ENCODE measurements at regions not wholly inside any gene's neighbourhood (a gene's known extent, or its start where the extent isn't known, plus 50 kb on each side); places are given as distances from the start of the nearest gene placed in this dataset.
"Not testable (repeated sequence)": the region's sequence is repeated elsewhere in the genome, so short reads cannot be mapped to it uniquely, and the experiment has no call there.

- Mint-ChIP-seq H3K4me3 (no peak overlapping the region), H3K36me3 (ENCODE audit: low read depth) (no peaks in the 10 kb centered on the region), H3K27ac (no peak overlapping the region), H3K27me3 (no peaks in the 10 kb centered on the region), H3K4me1 (ENCODE audit: low read depth) (peaks cover 2% of the 10 kb centered on the region), H3K9me3 (no peaks in the 10 kb centered on the region)
- ChIA-PET POLR2A (no interaction called here), CTCF (no interaction called here)
- ATAC-seq (no peak), DNase-seq (no peak)
- no peak for TF ChIP-seq CTCF (IDR thresholded peaks at IDR 0.05)
- intact Hi-C loops (cut with micrococcal nuclease), result no loop called here
These were observed 475.5 kb upstream of the ACO1 start for GRCh38 chr9:31908891-31909480.

GRCh38 chr9:31912636-31913035, 471.8 kb upstream of the ACO1 start:
- no peak overlapping the region for H3K4me3 Mint-ChIP-seq
- POLR2A ChIA-PET, result no interaction called here
- intact Hi-C loops (cut with micrococcal nuclease), result no loop called here

GRCh38 chr9:31916591-31917241, 467.7 kb upstream of the ACO1 start:
- no peaks in the 10 kb centered on the region for H3K36me3 Mint-ChIP-seq (ENCODE audit: low read depth)
- no peaks in the 10 kb centered on the region for H3K27me3 Mint-ChIP-seq
- ChIA-PET CTCF (no interaction called here), POLR2A (no interaction called here)
- intact Hi-C loops (cut with micrococcal nuclease), result no loop called here
- no peak for TF ChIP-seq CTCF (IDR thresholded peaks at IDR 0.05)
- no peak for DNase-seq
- H3K4me3 Mint-ChIP-seq, result no peak overlapping the region
- no peak for ATAC-seq
- no peaks in the 10 kb centered on the region for H3K9me3 Mint-ChIP-seq
- H3K27ac Mint-ChIP-seq, result no peak overlapping the region
- H3K4me1 Mint-ChIP-seq (ENCODE audit: low read depth), result no peaks in the 10 kb centered on the region

More at GRCh38 chr9:31912636-31913035, 471.8 kb upstream of the ACO1 start:
- TF ChIP-seq CTCF (IDR thresholded peaks at IDR 0.05), result no peak
- Mint-ChIP-seq H3K9me3 (no peaks in the 10 kb centered on the region), H3K27ac (no peak overlapping the region), H3K36me3 (ENCODE audit: low read depth) (no peaks in the 10 kb centered on the region), H3K4me1 (ENCODE audit: low read depth) (peaks cover 2% of the 10 kb centered on the region), H3K27me3 (no peaks in the 10 kb centered on the region)
- DNase-seq, result no peak
- no peak for ATAC-seq
- CTCF ChIA-PET, result no interaction called here

GRCh38 chr9:31937737-31938136, 446.7 kb upstream of the ACO1 start:
- H3K36me3 Mint-ChIP-seq (ENCODE audit: low read depth); DNase-seq; H3K27ac Mint-ChIP-seq; intact Hi-C loops (cut with micrococcal nuclease); CTCF ChIA-PET; H3K4me1 Mint-ChIP-seq (ENCODE audit: low read depth); ATAC-seq; H3K9me3 Mint-ChIP-seq; H3K4me3 Mint-ChIP-seq; H3K27me3 Mint-ChIP-seq; POLR2A ChIA-PET: not testable (repeated sequence)

GRCh38 chr9:31950756-31951155, 433.7 kb upstream of the ACO1 start:
- CTCF ChIA-PET, result no interaction called here
- H3K9me3 Mint-ChIP-seq, result peaks cover 2% of the 10 kb centered on the region
- no peaks in the 10 kb centered on the region for H3K36me3 Mint-ChIP-seq (ENCODE audit: low read depth)
- no peak overlapping the region for H3K4me3 Mint-ChIP-seq
- no peaks in the 10 kb centered on the region for H3K4me1 Mint-ChIP-seq (ENCODE audit: low read depth)
- no peaks in the 10 kb centered on the region for H3K27me3 Mint-ChIP-seq
- POLR2A ChIA-PET, result no interaction called here
- intact Hi-C loops (cut with micrococcal nuclease), result no loop called here
- TF ChIP-seq CTCF (IDR thresholded peaks at IDR 0.05), result no peak
- H3K27ac Mint-ChIP-seq, result no peak overlapping the region
- DNase-seq (no peak), ATAC-seq (no peak)
